ENCODE measurements at regions not wholly inside any gene's neighbourhood (a gene's known extent, or its start where the extent isn't known, plus 50 kb on each side); places are given as distances from the start of the nearest gene placed in this dataset.

- TF ChIP-seq POLR2A (IDR thresholded peaks at IDR 0.05) (no peak), CTCF (IDR thresholded peaks at IDR 0.05) (no peak), EP300 (IDR thresholded peaks at IDR 0.05) (no peak)
- no peak for DNase-seq
- H3K9me3 ChIP-seq, result no peaks in the 10 kb centered on the region
- no peak overlapping the region for H3K4me3 ChIP-seq
- no peaks in the 10 kb centered on the region for H3K4me1 ChIP-seq (ENCODE audit: insufficient read depth)
- no peaks in the 10 kb centered on the region for H3K27me3 ChIP-seq
- no peaks in the 10 kb centered on the region for H3K36me3 ChIP-seq
- intact Hi-C loops (cut with DNase I), result no loop called here
- no peak overlapping the region for H3K27ac ChIP-seq
Observed at GRCh38 chr11:91133361-91133760, 910.5 kb upstream of the CHORDC1 start.

GRCh38 chr11:91129596-91129995 lies 906.7 kb upstream of the CHORDC1 start:
- H3K36me3 ChIP-seq, result no peaks in the 10 kb centered on the region
- no peak overlapping the region for H3K4me3 ChIP-seq
- TF ChIP-seq EP300 (IDR thresholded peaks at IDR 0.05) (no peak), POLR2A (IDR thresholded peaks at IDR 0.05) (no peak), CTCF (IDR thresholded peaks at IDR 0.05) (no peak)
- no peak overlapping the region for H3K27ac ChIP-seq
- no peak for DNase-seq
- intact Hi-C loops (cut with DNase I), result no loop called here
- WGBS, 3 donors, result 23 to 40% (median 36%) methylated on average over 3 of the region's 3 CpGs
- no peaks in the 10 kb centered on the region for H3K9me3 ChIP-seq
- no peaks in the 10 kb centered on the region for H3K27me3 ChIP-seq
- no peaks in the 10 kb centered on the region for H3K4me1 ChIP-seq (ENCODE audit: insufficient read depth)

GRCh38 chr11:91124363-91124762 lies 901.5 kb upstream of the CHORDC1 start:
- Histone ChIP-seq H3K4me1 (ENCODE audit: insufficient read depth) (no peaks in the 10 kb centered on the region), H3K36me3 (no peaks in the 10 kb centered on the region), H3K9me3 (no peaks in the 10 kb centered on the region), H3K27ac (no peak overlapping the region), H3K4me3 (no peak overlapping the region), H3K27me3 (peaks cover 2% of the 10 kb centered on the region)
- intact Hi-C loops (cut with DNase I), result no loop called here
- no peak for DNase-seq
- no peak for TF ChIP-seq EP300 (IDR thresholded peaks at IDR 0.05)
- no peak for TF ChIP-seq CTCF (IDR thresholded peaks at IDR 0.05)
- no peak for TF ChIP-seq POLR2A (IDR thresholded peaks at IDR 0.05)
- 96 to 100% (median 99%) methylated on average over 1 of the region's 1 CpG for WGBS, 3 donors

GRCh38 chr11:91115116-91115515 lies 892.3 kb upstream of the CHORDC1 start:
- no peaks in the 10 kb centered on the region for H3K36me3 ChIP-seq
- no peak for DNase-seq
- no peaks in the 10 kb centered on the region for H3K4me1 ChIP-seq (ENCODE audit: insufficient read depth)
- H3K4me3 ChIP-seq, result no peak overlapping the region
- WGBS, 3 donors, result 48 to 71% (median 57%) methylated on average over 1 of the region's 1 CpG
- H3K27ac ChIP-seq, result no peak overlapping the region
- no peaks in the 10 kb centered on the region for H3K9me3 ChIP-seq
- no peak for TF ChIP-seq POLR2A (IDR thresholded peaks at IDR 0.05)
- no peak for TF ChIP-seq CTCF (IDR thresholded peaks at IDR 0.05)
- no peak for TF ChIP-seq EP300 (IDR thresholded peaks at IDR 0.05)
- intact Hi-C loops (cut with DNase I), result no loop called here
- H3K27me3 ChIP-seq, result no peaks in the 10 kb centered on the region

- Histone ChIP-seq H3K36me3 (no peaks in the 10 kb centered on the region), H3K27ac (no peak overlapping the region), H3K4me3 (no peak overlapping the region), H3K27me3 (no peaks in the 10 kb centered on the region), H3K4me1 (ENCODE audit: insufficient read depth) (no peaks in the 10 kb centered on the region), H3K9me3 (no peaks in the 10 kb centered on the region)
- intact Hi-C loops (cut with DNase I), result no loop called here
- no peak for DNase-seq
- TF ChIP-seq POLR2A (IDR thresholded peaks at IDR 0.05) (no peak), EP300 (IDR thresholded peaks at IDR 0.05) (no peak), CTCF (IDR thresholded peaks at IDR 0.05) (no peak)
- WGBS, 3 donors, result 5 to 13% (median 7%) methylated on average over 2 of the region's 2 CpGs
Observed at GRCh38 chr11:91104237-91104636, 881.4 kb upstream of the CHORDC1 start.

Data from ovary (tissue), 7 donors.